Stimulated activated naive B cell treated with anti-CD40 and anti-IgM and Interleukin-4, amounts not matched to agents 10 μg/mL and 1 μg/mL and 100 μg/mL, for 72 hours (primary cell): ENCODE measurements at regions not wholly inside any gene's neighbourhood (a gene's known extent, or its start where the extent isn't known, plus 50 kb on each side); places are given as distances from the start of the nearest gene placed in this dataset.
"Not testable (repeated sequence)": the region's sequence is repeated elsewhere in the genome, so short reads cannot be mapped to it uniquely, and the experiment has no call there.

ENCODE experiments used
- ATAC-seq, 2 donors: fragments of 150-1000 bp; cut with Tn5 transposase; replicated peaks; 2 replicates each; pipeline ENCODE4 v1.10.0; 2021; ENCODE audit warnings: moderate library complexity in 1 of 2
- DNase-seq: peaks from one replicate; pipeline ENCODE4 v3.0.0; 2021
- H3K27ac Mint-ChIP-seq: one replicate; pipeline ENCODE4 v1.8.0; 2022; ENCODE audit warnings: mild to moderate bottlenecking, mixed read lengths
- H3K27me3 Mint-ChIP-seq, 2 donors: one replicate each; pipeline ENCODE4 v1.8.0; 2022; ENCODE audit warnings: mixed read lengths in 2 of 2
- H3K36me3 Mint-ChIP-seq, 2 donors: one replicate each; pipeline ENCODE4 v1.8.0; 2022; ENCODE audit warnings: mixed read lengths in 2 of 2, mild to moderate bottlenecking in 1 of 2
- H3K4me1 Mint-ChIP-seq, 2 donors: one replicate each; pipeline ENCODE4 v1.8.0; 2022; ENCODE audit warnings: mixed read lengths in 2 of 2, mild to moderate bottlenecking in 1 of 2
- H3K4me3 Mint-ChIP-seq, 2 donors: one replicate each; pipeline ENCODE4 v1.8.0; 2022; ENCODE audit warnings: mild to moderate bottlenecking in 2 of 2, mixed read lengths in 2 of 2, moderate library complexity in 1 of 2
- H3K9me3 Mint-ChIP-seq, 2 donors: one replicate each; pipeline ENCODE4 v1.8.0; 2022; ENCODE audit warnings: mixed read lengths in 2 of 2, mild to moderate bottlenecking in 1 of 2

- peaks cover 0 to 2% of the 10 kb centered on the region in 2 donors for H3K36me3 Mint-ChIP-seq
- H3K9me3 Mint-ChIP-seq, result no peaks in the 10 kb centered on the region
- DNase-seq (no peak), ATAC-seq (no peak)
- peaks cover 5% of the 10 kb centered on the region in 2 donors for H3K27me3 Mint-ChIP-seq
- H3K27ac Mint-ChIP-seq, result no peak overlapping the region
- no peak overlapping the region for H3K4me3 Mint-ChIP-seq
- H3K4me1 Mint-ChIP-seq, result no peaks in the 10 kb centered on the region
These were observed 51.6 kb upstream of the MPP7 start for GRCh38 chr10:28354511-28354910.

GRCh38 chr10:28355376-28355775 lies 52.5 kb upstream of the MPP7 start:
- ATAC-seq (no peak), DNase-seq (no peak)
- H3K4me1 Mint-ChIP-seq, result no peaks in the 10 kb centered on the region
- H3K27me3 Mint-ChIP-seq, result peaks cover 5% of the 10 kb centered on the region in 2 donors
- peaks cover 0 to 2% of the 10 kb centered on the region in 2 donors for H3K36me3 Mint-ChIP-seq
- H3K27ac Mint-ChIP-seq, result no peak overlapping the region
- no peaks in the 10 kb centered on the region for H3K9me3 Mint-ChIP-seq
- no peak overlapping the region for H3K4me3 Mint-ChIP-seq

GRCh38 chr10:28359334-28359733 lies 56.5 kb upstream of the MPP7 start:
- DNase-seq, result no peak
- ATAC-seq, result no peak
- Mint-ChIP-seq H3K4me1 (no peaks in the 10 kb centered on the region), H3K4me3 (no peak overlapping the region), H3K27ac (no peak overlapping the region), H3K36me3 (peaks cover 0 to 2% of the 10 kb centered on the region in 2 donors), H3K27me3 (peaks cover 5% of the 10 kb centered on the region in 2 donors), H3K9me3 (no peaks in the 10 kb centered on the region)

GRCh38 chr10:28360175-28360574 lies 57.3 kb upstream of the MPP7 start:
- Mint-ChIP-seq H3K36me3 (peaks cover 0 to 2% of the 10 kb centered on the region in 2 donors), H3K4me3 (no peak overlapping the region), H3K9me3 (no peaks in the 10 kb centered on the region), H3K4me1 (peaks cover 0 to 1% of the 10 kb centered on the region in 2 donors), H3K27me3 (peaks cover 5% of the 10 kb centered on the region in 2 donors), H3K27ac (no peak overlapping the region)
- no peak for ATAC-seq
- no peak for DNase-seq

GRCh38 chr10:28363376-28363775 lies 60.5 kb upstream of the MPP7 start:
- H3K9me3 Mint-ChIP-seq, result no peaks in the 10 kb centered on the region
- no peak for DNase-seq
- H3K4me1 Mint-ChIP-seq, result peaks cover 14 to 31% of the 10 kb centered on the region in 2 donors
- ATAC-seq, result no peak
- H3K36me3 Mint-ChIP-seq, result peaks cover 2 to 4% of the 10 kb centered on the region in 2 donors
- H3K27me3 Mint-ChIP-seq, result peaks cover 5% of the 10 kb centered on the region in 2 donors
- no peak overlapping the region for H3K27ac Mint-ChIP-seq
- H3K4me3 Mint-ChIP-seq, result no peak overlapping the region

GRCh38 chr10:28365840-28366239 lies 63.0 kb upstream of the MPP7 start:
- no peak for DNase-seq
- H3K27me3 Mint-ChIP-seq, result no peaks in the 10 kb centered on the region
- H3K4me1 Mint-ChIP-seq, result peaks cover 14 to 35% of the 10 kb centered on the region in 2 donors
- H3K27ac Mint-ChIP-seq, result no peak overlapping the region
- no peaks in the 10 kb centered on the region for H3K9me3 Mint-ChIP-seq
- H3K36me3 Mint-ChIP-seq, result peaks cover 1 to 4% of the 10 kb centered on the region in 2 donors
- no peak overlapping the region for H3K4me3 Mint-ChIP-seq
- no peak for ATAC-seq

GRCh38 chr10:28366994-28367393 lies 64.1 kb upstream of the MPP7 start:
- H3K27ac Mint-ChIP-seq, result no peak overlapping the region
- peaks cover 14 to 35% of the 10 kb centered on the region in 2 donors for H3K4me1 Mint-ChIP-seq
- DNase-seq (no peak), ATAC-seq (no peak)
- H3K27me3 Mint-ChIP-seq, result no peaks in the 10 kb centered on the region
- no peaks in the 10 kb centered on the region for H3K9me3 Mint-ChIP-seq
- H3K36me3 Mint-ChIP-seq, result peaks cover 1 to 4% of the 10 kb centered on the region in 2 donors
- no peak overlapping the region for H3K4me3 Mint-ChIP-seq

- Mint-ChIP-seq H3K27me3 (no peaks in the 10 kb centered on the region), H3K4me3 (no peak overlapping the region), H3K36me3 (peaks cover 1 to 4% of the 10 kb centered on the region in 2 donors), H3K27ac (peak overlapping the region; percentile 74), H3K4me1 (peaks cover 14 to 35% of the 10 kb centered on the region in 2 donors), H3K9me3 (no peaks in the 10 kb centered on the region)
- DNase-seq, result no peak
- no peak for ATAC-seq
These were observed 64.5 kb upstream of the MPP7 start for GRCh38 chr10:28367413-28367812.

GRCh38 chr10:28367929-28368484 lies 65.1 kb upstream of the MPP7 start:
- Mint-ChIP-seq H3K27me3 (no peaks in the 10 kb centered on the region), H3K27ac (peak overlapping the region; percentile 74), H3K36me3 (peaks cover 1 to 4% of the 10 kb centered on the region in 2 donors), H3K9me3 (no peaks in the 10 kb centered on the region), H3K4me3 (peak overlapping the region; percentile 39 to 51), H3K4me1 (peaks cover 14 to 35% of the 10 kb centered on the region in 2 donors)
- DNase-seq (peak; percentile 20), ATAC-seq (peak; percentile 99)

GRCh38 chr10:28370107-28370835 lies 67.4 kb upstream of the MPP7 start:
- Mint-ChIP-seq H3K36me3 (peaks cover 1 to 4% of the 10 kb centered on the region in 2 donors), H3K27ac (no peak overlapping the region), H3K4me3 (no peak overlapping the region), H3K9me3 (no peaks in the 10 kb centered on the region), H3K27me3 (no peaks in the 10 kb centered on the region), H3K4me1 (peaks cover 13 to 33% of the 10 kb centered on the region in 2 donors)
- DNase-seq, result no peak
- ATAC-seq, result no peak

- H3K9me3 Mint-ChIP-seq, H3K27me3 Mint-ChIP-seq, ATAC-seq, DNase-seq, H3K27ac Mint-ChIP-seq, H3K4me3 Mint-ChIP-seq, H3K36me3 Mint-ChIP-seq: not testable (repeated sequence)
- H3K4me1 Mint-ChIP-seq, result peaks cover 6 to 19% of the 10 kb centered on the region in 2 donors
These were observed 68.8 kb upstream of the MPP7 start for GRCh38 chr10:28371638-28372037.

- no peak overlapping the region for H3K27ac Mint-ChIP-seq
- DNase-seq (no peak), ATAC-seq (no peak)
- no peaks in the 10 kb centered on the region for H3K9me3 Mint-ChIP-seq
- H3K27me3 Mint-ChIP-seq, result no peaks in the 10 kb centered on the region
- H3K4me1 Mint-ChIP-seq, result no peaks in the 10 kb centered on the region
- H3K36me3 Mint-ChIP-seq, result peaks cover 0 to 1% of the 10 kb centered on the region in 2 donors
- H3K4me3 Mint-ChIP-seq, result no peak overlapping the region
These were observed 71.2 kb upstream of the MPP7 start for GRCh38 chr10:28374036-28374435.

GRCh38 chr10:28375399-28376354 lies 72.8 kb upstream of the MPP7 start:
- Mint-ChIP-seq H3K9me3 (no peaks in the 10 kb centered on the region), H3K27ac (no peak overlapping the region), H3K27me3 (no peaks in the 10 kb centered on the region), H3K4me1 (no peaks in the 10 kb centered on the region), H3K4me3 (no peak overlapping the region), H3K36me3 (no peaks in the 10 kb centered on the region)
- DNase-seq (no peak), ATAC-seq (no peak)

GRCh38 chr10:28378986-28379585 lies 76.2 kb upstream of the MPP7 start:
- H3K4me1 Mint-ChIP-seq, result peaks cover 0 to 1% of the 10 kb centered on the region in 2 donors
- DNase-seq (no peak), ATAC-seq (no peak)
- no peaks in the 10 kb centered on the region for H3K9me3 Mint-ChIP-seq
- no peaks in the 10 kb centered on the region for H3K27me3 Mint-ChIP-seq
- H3K27ac Mint-ChIP-seq, result no peak overlapping the region
- no peaks in the 10 kb centered on the region for H3K36me3 Mint-ChIP-seq
- no peak overlapping the region for H3K4me3 Mint-ChIP-seq
